H1 (cell line): ENCODE measurements at regions not wholly inside any gene's neighbourhood (a gene's known extent, or its start where the extent isn't known, plus 50 kb on each side); places are given as distances from the start of the nearest gene placed in this dataset.

Experiments
- CTCF ChIA-PET: fragments of 300-600 bp; sonication (Branson Sonifier 250); formaldehyde crosslinking; loops from one replicate; lab custom pipeline; 2021; ENCODE audit not compliant: partially characterized antibody; lab: Charles Lee
- POLR2A ChIA-PET: fragments of 300-600 bp; sonication (Branson Sonifier 250); formaldehyde crosslinking; loops from one replicate; lab custom pipeline; 2021; ENCODE audit warnings: inconsistent platforms; ENCODE audit not compliant: partially characterized antibody; lab: Charles Lee
- DNase-seq, 2 experiments: peaks; one replicate each; pipeline versions ENCODE4 v3.0.0 to v3.0.0-alpha.2; 2010 to 2022; ENCODE audit warnings: low spot score in 2 of 2, low read depth in 1 of 2, mixed read lengths in 1 of 2
- FAIRE-seq: peaks from 2 replicates; lab custom pipeline; 2011; peaks lifted over from hg19 to GRCh38; lab: Jason Lieb, UNC
- H2AFZ ChIP-seq: 2 replicates; pipeline ENCODE4 v1.8.1; 2012; ENCODE audit warnings: low read length, inconsistent platforms
- H2AK5ac ChIP-seq: 2 replicates; pipeline ENCODE4 v1.6.1; 2013; ENCODE audit warnings: low read depth, low read length
- H2BK120ac ChIP-seq: replicated peaks from 2 replicates; pipeline ENCODE3; 2013; ENCODE audit warnings: low read depth, low read length, inconsistent platforms
- H2BK12ac ChIP-seq: 2 replicates; pipeline ENCODE4 v1.6.1; 2013; ENCODE audit warnings: low read depth, low read length
- H2BK15ac ChIP-seq: 2 replicates; pipeline ENCODE4 v1.6.1; 2013; ENCODE audit warnings: low read length
- H2BK20ac ChIP-seq: 2 replicates; pipeline ENCODE4 v1.6.1; 2013; ENCODE audit warnings: low read length
- H2BK5ac ChIP-seq: 2 replicates; pipeline ENCODE4 v1.6.1; 2013; ENCODE audit warnings: low read depth, low read length
- H3K14ac ChIP-seq: 2 replicates; pipeline ENCODE4 v1.6.1; 2013; ENCODE audit warnings: inconsistent platforms; ENCODE audit not compliant: insufficient read length
- H3K18ac ChIP-seq: 2 replicates; pipeline ENCODE4 v1.6.1; 2013; ENCODE audit warnings: low read length; ENCODE audit errors: extremely low read depth
- H3K23ac ChIP-seq: 2 replicates; pipeline ENCODE4 v1.6.1; 2013; ENCODE audit warnings: inconsistent platforms; ENCODE audit not compliant: insufficient read length
- H3K23me2 ChIP-seq: 2 replicates; pipeline ENCODE4 v1.6.1; 2013; ENCODE audit warnings: low read depth, low read length
- H3K27ac ChIP-seq: 2 replicates; pipeline ENCODE4 v1.6.1; 2011; ENCODE audit warnings: low read depth, low read length, inconsistent platforms
- H3K27me3 ChIP-seq, 4 experiments: replicated peaks in 1 of 4; 1 replicate in 1 of 4; 2 replicates in 3 of 4; pipeline versions ENCODE4 v1.6.1 to v1.8.1; 2011 to 2013; ENCODE audit warnings: low read length in 3 of 4, mild to moderate bottlenecking in 3 of 4, inconsistent platforms in 2 of 4, mixed read lengths in 2 of 4, moderate library complexity in 1 of 4; ENCODE audit not compliant: control insufficient read depth in 3 of 4, insufficient read depth in 3 of 4; ENCODE audit errors: extremely low read depth in 1 of 4
- H3K36me3 ChIP-seq, 4 experiments: 2 replicates each; pipeline versions ENCODE4 v1.6.1 to v1.8.1; 2011 to 2013; ENCODE audit warnings: mild to moderate bottlenecking in 4 of 4, low read length in 3 of 4, moderate library complexity in 2 of 4, control low read depth in 1 of 4, inconsistent platforms in 1 of 4; ENCODE audit not compliant: insufficient read depth in 4 of 4, control insufficient read depth in 2 of 4
- H3K4ac ChIP-seq: replicated peaks from 2 replicates; pipeline ENCODE3; 2013; ENCODE audit warnings: low read length, low read depth, mixed read lengths, inconsistent platforms; ENCODE audit not compliant: insufficient read length
- H3K4me1 ChIP-seq, 4 experiments: replicated peaks in 1 of 4; 1 replicate in 1 of 4; 2 replicates in 3 of 4; pipeline versions ENCODE4 v1.6.1 to v1.8.1; 2011 to 2013; ENCODE audit warnings: low read length in 3 of 4, inconsistent platforms in 2 of 4, mixed read lengths in 1 of 4; ENCODE audit not compliant: insufficient read depth in 4 of 4, control insufficient read depth in 3 of 4
- H3K4me2 ChIP-seq, 2 experiments: 2 replicates each; pipeline versions ENCODE4 v1.6.1 to v1.8.1; 2011 to 2013; ENCODE audit warnings: low read depth in 2 of 2, low read length in 2 of 2, control low read depth in 1 of 2, inconsistent platforms in 1 of 2, mild to moderate bottlenecking in 1 of 2; ENCODE audit not compliant: insufficient read depth in 1 of 2
- H3K4me3 ChIP-seq, 4 experiments: fragments of 200-600, 300-600 bp in 1 of 4; sonication (generic), shearing (Covaris generic), sonication (Bioruptor Twin) in 1 of 4; 2 replicates each; pipeline versions ENCODE4 v1.5.1 to v1.8.1; 2011 to 2016; ENCODE audit warnings: low read length in 4 of 4, low read depth in 3 of 4, control low read depth in 2 of 4, inconsistent platforms in 2 of 4, mild to moderate bottlenecking in 2 of 4, mixed read lengths in 1 of 4, moderate library complexity in 1 of 4; ENCODE audit not compliant: insufficient read depth in 2 of 4; ENCODE audit errors: extremely low read depth in 1 of 4
- H3K56ac ChIP-seq: replicated peaks from 2 replicates; pipeline ENCODE3; 2013; ENCODE audit warnings: low read depth, mild to moderate bottlenecking, mixed read lengths, low read length, inconsistent platforms; ENCODE audit not compliant: insufficient read length
- H3K79me1 ChIP-seq: 2 replicates; pipeline ENCODE4 v1.6.1; 2013; ENCODE audit warnings: low read depth, low read length, control low read depth
- H3K79me2 ChIP-seq, 2 experiments: 2 replicates each; pipeline versions ENCODE4 v1.6.1 to v1.8.1; 2012 to 2013; ENCODE audit warnings: low read length in 2 of 2, mild to moderate bottlenecking in 2 of 2, inconsistent platforms in 1 of 2; ENCODE audit not compliant: insufficient read depth in 2 of 2, control insufficient read depth in 1 of 2
- H3K9ac ChIP-seq, 4 experiments: replicated peaks in 1 of 4; 1 replicate in 1 of 4; 2 replicates in 3 of 4; pipeline versions ENCODE4 v1.6.1 to v1.8.1; 2011 to 2013; ENCODE audit warnings: low read depth in 3 of 4, low read length in 3 of 4, control low read depth in 2 of 4, mild to moderate bottlenecking in 2 of 4, moderate library complexity in 2 of 4, inconsistent platforms in 1 of 4; ENCODE audit errors: extremely low read depth in 1 of 4
- H3K9me3 ChIP-seq, 2 experiments: 2 replicates each; pipeline versions ENCODE4 v1.6.1 to v1.8.1; 2012 to 2013; ENCODE audit warnings: mild to moderate bottlenecking in 2 of 2, moderate library complexity in 2 of 2, control low read depth in 1 of 2, inconsistent platforms in 1 of 2, low read depth in 1 of 2, low read length in 1 of 2, mixed read lengths in 1 of 2; ENCODE audit not compliant: insufficient read depth in 2 of 2
- H4K20me1 ChIP-seq, 2 experiments: replicated peaks in 1 of 2; 2 replicates each; pipeline versions ENCODE3 to v1.8.1; 2011 to 2013; ENCODE audit warnings: inconsistent platforms in 2 of 2, low read length in 2 of 2, mild to moderate bottlenecking in 1 of 2; ENCODE audit not compliant: insufficient read depth in 2 of 2, control insufficient read depth in 1 of 2
- H4K5ac ChIP-seq: 2 replicates; pipeline ENCODE4 v1.6.1; 2013; ENCODE audit warnings: low read length, low read depth, mixed read lengths, inconsistent platforms; ENCODE audit not compliant: insufficient read length
- H4K8ac ChIP-seq: 2 replicates; pipeline ENCODE4 v1.8.0; 2013; ENCODE audit warnings: mild to moderate bottlenecking, moderate library complexity, low read length, inconsistent platforms; ENCODE audit not compliant: insufficient read depth; ENCODE audit errors: extremely low read depth
- H4K91ac ChIP-seq: replicated peaks from 2 replicates; pipeline ENCODE3; 2013; ENCODE audit warnings: low read length, mixed read lengths, inconsistent platforms; ENCODE audit not compliant: insufficient read length
- CHD2 ChIP-seq: IDR thresholded peaks from 2 replicates; pipeline ENCODE4 v1.6.1; 2012; ENCODE audit warnings: low read length, improper control_type of control experiment
- CREB1 ChIP-seq: IDR thresholded peaks from 2 replicates; pipeline ENCODE4 v1.6.1; 2012; ENCODE audit warnings: inconsistent platforms
- EP300 ChIP-seq, 2 experiments: IDR thresholded peaks; 1 replicate in 1 of 2; 2 replicates in 1 of 2; pipeline ENCODE4 v1.6.1; 2011 to 2012; ENCODE audit warnings: low read depth in 2 of 2, low read length in 2 of 2, mild to moderate bottlenecking in 2 of 2, borderline replicate concordance in 1 of 2, inconsistent platforms in 1 of 2, moderate library complexity in 1 of 2
- EZH2 ChIP-seq: fragments of 200-600 bp; sonication (generic); IDR thresholded peaks from 2 replicates; pipeline ENCODE4 v1.7.1; 2012; ENCODE audit warnings: low read depth, mild to moderate bottlenecking, moderate library complexity, low read length, inconsistent platforms; ENCODE audit not compliant: severe bottlenecking
- JUND ChIP-seq: IDR thresholded peaks from 2 replicates; pipeline ENCODE4 v1.6.1; 2011; ENCODE audit warnings: mild to moderate bottlenecking, improper control_type of control experiment, low read length
- KDM1A ChIP-seq: fragments of 200-600, 300-600 bp; sonication (generic); IDR thresholded peaks from 2 replicates; pipeline ENCODE4 v1.7.1; 2016; ENCODE audit warnings: mild to moderate bottlenecking, low read length, borderline replicate concordance
- MAFK ChIP-seq: IDR thresholded peaks from 2 replicates; pipeline ENCODE4 v1.6.1; 2012; ENCODE audit warnings: low read depth, mild to moderate bottlenecking, improper control_type of control experiment, low read length
- POU5F1 ChIP-seq: IDR thresholded peaks from 2 replicates; pipeline ENCODE4 v1.6.1; 2011; ENCODE audit warnings: low read depth, mild to moderate bottlenecking, low read length, moderate library complexity
- RBBP5 ChIP-seq: IDR thresholded peaks from 2 replicates; pipeline ENCODE4 v1.7.1; 2012; ENCODE audit warnings: low read depth, mild to moderate bottlenecking, inconsistent platforms, low read length, moderate library complexity, borderline replicate concordance
- RFX5 ChIP-seq: IDR thresholded peaks from 2 replicates; pipeline ENCODE4 v1.6.1; 2011; ENCODE audit warnings: low read depth, low read length, improper control_type of control experiment, borderline replicate concordance
- RNF2 ChIP-seq: fragments of 200-900, 300-1000 bp; sonication (generic); IDR thresholded peaks from 2 replicates; pipeline ENCODE4 v1.7.1; 2016; ENCODE audit warnings: borderline replicate concordance, low read depth, mild to moderate bottlenecking, antibody characterized with exemption, low read length; ENCODE audit not compliant: poor library complexity, severe bottlenecking; ENCODE audit errors: missing control alignments
- SIN3A ChIP-seq, 2 experiments: IDR thresholded peaks in 1 of 2; conservative IDR thresholded peaks in 1 of 2; 2 replicates each; pipeline ENCODE4 v1.6.1; 2011 to 2012; ENCODE audit warnings: low read length in 2 of 2, improper control_type of control experiment in 1 of 2, low read depth in 1 of 2, mild to moderate bottlenecking in 1 of 2
- SIX5 ChIP-seq: IDR thresholded peaks from 2 replicates; pipeline ENCODE4 v1.6.1; 2011; ENCODE audit warnings: mild to moderate bottlenecking, low read depth, low read length
- SUZ12 ChIP-seq: fragments of 200-600 bp; sonication (generic); IDR thresholded peaks from 2 replicates; pipeline ENCODE4 v1.6.1; 2012; ENCODE audit warnings: mild to moderate bottlenecking, inconsistent platforms, low read length, moderate library complexity, mixed read lengths
- TAF1 ChIP-seq: IDR thresholded peaks from 2 replicates; pipeline ENCODE4 v1.6.1; 2011; ENCODE audit warnings: mild to moderate bottlenecking, low read depth, low read length
- YY1 ChIP-seq: IDR thresholded peaks from 2 replicates; pipeline ENCODE4 v1.6.1; 2011; ENCODE audit warnings: low read depth, mild to moderate bottlenecking, low read length
- WGBS, 2 experiments: shearing (Covaris generic) in 1 of 2; methylation state at CpG; one replicate each; pipeline versions ENCODE4 v1.1.6 to v1.1.7; 2013 to 2015; ENCODE audit warnings: low lambda C conversion rate in 2 of 2, mixed read lengths in 2 of 2, inconsistent platforms in 1 of 2, low coverage in 1 of 2, missing lambda C conversion rate in 1 of 2; ENCODE audit not compliant: insufficient replicate concordance in 2 of 2, insufficient coverage in 1 of 2, insufficient read length in 1 of 2; ENCODE audit errors: extremely low coverage in 1 of 2, missing lambda C conversion rate in 1 of 2; 5-methylcytosine and 5-hydroxymethylcytosine counted together

DNA sequence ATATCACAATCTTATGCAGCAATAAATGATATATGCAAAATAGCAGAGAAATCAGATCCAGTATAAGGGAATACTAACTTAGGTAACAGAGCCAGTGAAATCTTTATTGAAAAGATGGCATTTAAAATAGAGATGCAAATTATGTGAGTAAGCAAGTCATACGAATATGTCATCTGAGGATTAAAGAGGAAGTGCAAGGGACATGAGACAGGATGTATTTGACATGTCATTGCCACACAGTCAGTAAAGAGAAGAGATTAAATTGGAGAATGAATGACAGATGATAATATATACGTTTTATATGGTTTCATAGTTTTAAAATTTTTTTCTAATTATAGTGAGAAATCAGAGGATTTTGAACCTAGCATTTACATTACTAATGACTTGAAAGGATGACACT is 426.4 kb downstream of the SLITRK5 start:
- Histone ChIP-seq H3K79me1 (no peaks in the 10 kb centered on the region), H4K20me1 (no peaks in the 10 kb centered on the region), H3K27ac (no peak overlapping the region), H2BK5ac (no peak overlapping the region), H2BK12ac (no peak overlapping the region), H3K4me1 (no peaks in the 10 kb centered on the region), H3K4me3 (no peak overlapping the region), H3K36me3 (no peaks in the 10 kb centered on the region), H4K91ac (no peak overlapping the region), H4K8ac (no peak overlapping the region), H3K14ac (no peak overlapping the region), H3K56ac (no peak overlapping the region), H2AK5ac (no peak overlapping the region), H3K9me3 (no peaks in the 10 kb centered on the region), H3K4me2 (no peak overlapping the region), H3K27me3 (no peaks in the 10 kb centered on the region), H3K23ac (no peak overlapping the region), H2BK120ac (no peak overlapping the region), H3K23me2 (no peaks in the 10 kb centered on the region), H3K18ac (no peak overlapping the region), H3K4ac (no peak overlapping the region), H2BK15ac (no peak overlapping the region), H2BK20ac (no peak overlapping the region), H4K5ac (no peak overlapping the region), H3K9ac (no peak overlapping the region), H2AFZ (no peak overlapping the region), H3K79me2 (no peaks in the 10 kb centered on the region)
- ChIA-PET CTCF (no interaction called here), POLR2A (no interaction called here)
- 41% methylated on average over 2 of the region's 2 CpGs; no CpG with 5 or more reads in 1 of the 2 experiments for WGBS, 2 experiments
- no peak for DNase-seq
- FAIRE-seq: no peak
- TF ChIP-seq EZH2 (no peak), SIN3A (conservative IDR thresholded peaks at IDR 0.05 in 1 of 2, IDR thresholded peaks at IDR 0.05 in 1 of 2; ENCODE audit: low read depth in 1 of 2, low read length in 2 of 2) (no peak), TAF1 (no peak), SIX5 (no peak), RBBP5 (no peak), CREB1 (no peak), RNF2 (no peak), CHD2 (no peak), YY1 (no peak), MAFK (no peak), KDM1A (no peak), POU5F1 (no peak), JUND (no peak), EP300 (IDR thresholded peaks at IDR 0.05; ENCODE audit: borderline replicate concordance in 1 of 2, low read depth in 2 of 2, low read length in 2 of 2) (no peak), SUZ12 (no peak), RFX5 (no peak)
